ENCODE measurements at regions not wholly inside any gene's neighbourhood (a gene's known extent, or its start where the extent isn't known, plus 50 kb on each side); places are given as distances from the start of the nearest gene placed in this dataset.

GRCh38 chr4:173684223-173684622 lies 154.2 kb upstream of the HAND2 start:
- Histone ChIP-seq H3K4me1 (ENCODE audit: control insufficient read depth, low read depth, low read length) (no peaks in the 10 kb centered on the region), H3K56ac (ENCODE audit: low read length) (no peak overlapping the region), H3K27ac (ENCODE audit: low read depth, low read length) (no peak overlapping the region), H3K27me3 (ENCODE audit: insufficient read depth, low read length, poor library complexity) (no peaks in the 10 kb centered on the region), H3K79me1 (ENCODE audit: low read length) (no peaks in the 10 kb centered on the region), H3K79me2 (ENCODE audit: control insufficient read depth, insufficient read depth, low read length) (no peaks in the 10 kb centered on the region), H3K4ac (ENCODE audit: low read depth, low read length) (no peak overlapping the region), H2BK120ac (ENCODE audit: low read depth, low read length) (no peak overlapping the region), H3K36me3 (ENCODE audit: control insufficient read depth, insufficient read depth, low read length) (no peaks in the 10 kb centered on the region), H3K4me3 (ENCODE audit: low read length) (no peak overlapping the region), H2AK5ac (ENCODE audit: low read length) (no peak overlapping the region), H2BK15ac (replicated peaks; ENCODE audit: low read depth) (no peak overlapping the region), H3K9ac (ENCODE audit: low read length) (no peak overlapping the region), H4K8ac (ENCODE audit: low read depth, low read length) (no peak overlapping the region), H4K5ac (ENCODE audit: low read length) (no peak overlapping the region), H3K23ac (ENCODE audit: low read length) (no peak overlapping the region), H3K4me2 (ENCODE audit: low read length) (no peak overlapping the region), H2BK5ac (ENCODE audit: low read length) (no peak overlapping the region), H3K18ac (ENCODE audit: low read length) (no peak overlapping the region)
- 100% methylated on average over 1 of the region's 3 CpGs for WGBS (ENCODE audit: extremely low coverage, insufficient coverage, low lambda C conversion rate)
- DNase-seq: no peak

GRCh38 chr4:173682609-173683008 lies 152.6 kb upstream of the HAND2 start:
- Histone ChIP-seq H3K9ac (ENCODE audit: low read length) (no peak overlapping the region), H3K4me1 (ENCODE audit: control insufficient read depth, low read depth, low read length) (no peaks in the 10 kb centered on the region), H2AK5ac (ENCODE audit: low read length) (no peak overlapping the region), H3K4me2 (ENCODE audit: low read length) (no peak overlapping the region), H4K5ac (ENCODE audit: low read length) (no peak overlapping the region), H3K4ac (ENCODE audit: low read depth, low read length) (no peak overlapping the region), H2BK5ac (ENCODE audit: low read length) (no peak overlapping the region), H3K27me3 (ENCODE audit: insufficient read depth, low read length, poor library complexity) (no peaks in the 10 kb centered on the region), H3K18ac (ENCODE audit: low read length) (no peak overlapping the region), H4K8ac (ENCODE audit: low read depth, low read length) (no peak overlapping the region), H3K36me3 (ENCODE audit: control insufficient read depth, insufficient read depth, low read length) (no peaks in the 10 kb centered on the region), H3K79me2 (ENCODE audit: control insufficient read depth, insufficient read depth, low read length) (no peaks in the 10 kb centered on the region), H2BK15ac (replicated peaks; ENCODE audit: low read depth) (no peak overlapping the region), H3K27ac (ENCODE audit: low read depth, low read length) (no peak overlapping the region), H3K56ac (ENCODE audit: low read length) (no peak overlapping the region), H3K4me3 (ENCODE audit: low read length) (no peak overlapping the region), H2BK120ac (ENCODE audit: low read depth, low read length) (no peak overlapping the region), H3K79me1 (ENCODE audit: low read length) (no peaks in the 10 kb centered on the region), H3K23ac (ENCODE audit: low read length) (no peak overlapping the region)
- no CpG with 5 or more reads among the region's 2 CpGs for WGBS (ENCODE audit: extremely low coverage, insufficient coverage, low lambda C conversion rate)
- no peak for DNase-seq

GRCh38 chr4:173680278-173680677 lies 150.2 kb upstream of the HAND2 start:
- no peak overlapping the region for H2BK5ac ChIP-seq (ENCODE audit: low read length)
- H3K18ac ChIP-seq (ENCODE audit: low read length): no peak overlapping the region
- H3K4me2 ChIP-seq (ENCODE audit: low read length): no peak overlapping the region
- no peak overlapping the region for H4K8ac ChIP-seq (ENCODE audit: low read depth, low read length)
- no peak overlapping the region for H2BK120ac ChIP-seq (ENCODE audit: low read depth, low read length)
- no peak overlapping the region for H3K23ac ChIP-seq (ENCODE audit: low read length)
- H3K79me2 ChIP-seq (ENCODE audit: control insufficient read depth, insufficient read depth, low read length): no peaks in the 10 kb centered on the region
- no peak overlapping the region for H3K56ac ChIP-seq (ENCODE audit: low read length)
- DNase-seq: no peak
- H3K79me1 ChIP-seq (ENCODE audit: low read length): no peaks in the 10 kb centered on the region
- no peak overlapping the region for H2AK5ac ChIP-seq (ENCODE audit: low read length)
- H3K27ac ChIP-seq (ENCODE audit: low read depth, low read length): no peak overlapping the region
- no peak overlapping the region for H3K9ac ChIP-seq (ENCODE audit: low read length)
- no CpG with 5 or more reads among the region's 7 CpGs for WGBS (ENCODE audit: extremely low coverage, insufficient coverage, low lambda C conversion rate)
- H3K4ac ChIP-seq (ENCODE audit: low read depth, low read length): no peak overlapping the region
- no peak overlapping the region for H2BK15ac ChIP-seq (replicated peaks; ENCODE audit: low read depth)
- no peak overlapping the region for H4K5ac ChIP-seq (ENCODE audit: low read length)
- no peak overlapping the region for H3K4me3 ChIP-seq (ENCODE audit: low read length)
- H3K4me1 ChIP-seq (ENCODE audit: control insufficient read depth, low read depth, low read length): no peaks in the 10 kb centered on the region
- H3K27me3 ChIP-seq (ENCODE audit: insufficient read depth, low read length, poor library complexity): no peaks in the 10 kb centered on the region
- no peaks in the 10 kb centered on the region for H3K36me3 ChIP-seq (ENCODE audit: control insufficient read depth, insufficient read depth, low read length)

- H3K36me3 ChIP-seq (ENCODE audit: control insufficient read depth, insufficient read depth, low read length): no peaks in the 10 kb centered on the region
- no CpG with 5 or more reads among the region's 3 CpGs for WGBS (ENCODE audit: extremely low coverage, insufficient coverage, low lambda C conversion rate)
- no peak overlapping the region for H3K4ac ChIP-seq (ENCODE audit: low read depth, low read length)
- no peak overlapping the region for H2BK120ac ChIP-seq (ENCODE audit: low read depth, low read length)
- no peak overlapping the region for H3K56ac ChIP-seq (ENCODE audit: low read length)
- H4K5ac ChIP-seq (ENCODE audit: low read length): no peak overlapping the region
- H3K4me1 ChIP-seq (ENCODE audit: control insufficient read depth, low read depth, low read length): no peaks in the 10 kb centered on the region
- H3K4me3 ChIP-seq (ENCODE audit: low read length): no peak overlapping the region
- no peak overlapping the region for H2AK5ac ChIP-seq (ENCODE audit: low read length)
- H3K23ac ChIP-seq (ENCODE audit: low read length): no peak overlapping the region
- no peak overlapping the region for H4K8ac ChIP-seq (ENCODE audit: low read depth, low read length)
- H2BK5ac ChIP-seq (ENCODE audit: low read length): no peak overlapping the region
- no peaks in the 10 kb centered on the region for H3K27me3 ChIP-seq (ENCODE audit: insufficient read depth, low read length, poor library complexity)
- H3K79me2 ChIP-seq (ENCODE audit: control insufficient read depth, insufficient read depth, low read length): no peaks in the 10 kb centered on the region
- no peak overlapping the region for H3K4me2 ChIP-seq (ENCODE audit: low read length)
- DNase-seq: no peak
- H3K9ac ChIP-seq (ENCODE audit: low read length): no peak overlapping the region
- no peaks in the 10 kb centered on the region for H3K79me1 ChIP-seq (ENCODE audit: low read length)
- no peak overlapping the region for H2BK15ac ChIP-seq (replicated peaks; ENCODE audit: low read depth)
- H3K27ac ChIP-seq (ENCODE audit: low read depth, low read length): no peak overlapping the region
- H3K18ac ChIP-seq (ENCODE audit: low read length): no peak overlapping the region
Measured at GRCh38 chr4:173675446-173675845, 145.4 kb upstream of the HAND2 start.

GRCh38 chr4:173669460-173670179 lies 139.6 kb upstream of the HAND2 start:
- H3K9ac ChIP-seq (ENCODE audit: low read length): no peak overlapping the region
- no peak overlapping the region for H2AK5ac ChIP-seq (ENCODE audit: low read length)
- DNase-seq: no peak
- no peaks in the 10 kb centered on the region for H3K36me3 ChIP-seq (ENCODE audit: control insufficient read depth, insufficient read depth, low read length)
- H3K4ac ChIP-seq (ENCODE audit: low read depth, low read length): no peak overlapping the region
- H3K27ac ChIP-seq (ENCODE audit: low read depth, low read length): no peak overlapping the region
- H3K56ac ChIP-seq (ENCODE audit: low read length): no peak overlapping the region
- H3K18ac ChIP-seq (ENCODE audit: low read length): no peak overlapping the region
- H4K5ac ChIP-seq (ENCODE audit: low read length): no peak overlapping the region
- no peaks in the 10 kb centered on the region for H3K27me3 ChIP-seq (ENCODE audit: insufficient read depth, low read length, poor library complexity)
- H3K4me3 ChIP-seq (ENCODE audit: low read length): no peak overlapping the region
- H2BK120ac ChIP-seq (ENCODE audit: low read depth, low read length): no peak overlapping the region
- no peaks in the 10 kb centered on the region for H3K4me1 ChIP-seq (ENCODE audit: control insufficient read depth, low read depth, low read length)
- H3K23ac ChIP-seq (ENCODE audit: low read length): no peak overlapping the region
- no CpG with 5 or more reads among the region's 4 CpGs for WGBS (ENCODE audit: extremely low coverage, insufficient coverage, low lambda C conversion rate)
- H2BK5ac ChIP-seq (ENCODE audit: low read length): no peak overlapping the region
- H3K4me2 ChIP-seq (ENCODE audit: low read length): no peak overlapping the region
- no peak overlapping the region for H4K8ac ChIP-seq (ENCODE audit: low read depth, low read length)
- H3K79me1 ChIP-seq (ENCODE audit: low read length): no peaks in the 10 kb centered on the region
- no peak overlapping the region for H2BK15ac ChIP-seq (replicated peaks; ENCODE audit: low read depth)
- H3K79me2 ChIP-seq (ENCODE audit: control insufficient read depth, insufficient read depth, low read length): no peaks in the 10 kb centered on the region

- Histone ChIP-seq H3K4ac (ENCODE audit: low read depth, low read length) (no peak overlapping the region), H3K27ac (ENCODE audit: low read depth, low read length) (no peak overlapping the region), H2AK5ac (ENCODE audit: low read length) (no peak overlapping the region)
Measured at GRCh38 chr4:173661001-173661400, 131.0 kb upstream of the HAND2 start.

More at GRCh38 chr4:173661001-173661400, 131.0 kb upstream of the HAND2 start:
- H3K27me3 ChIP-seq (ENCODE audit: insufficient read depth, low read length, poor library complexity): no peaks in the 10 kb centered on the region
- no peak overlapping the region for H3K23ac ChIP-seq (ENCODE audit: low read length)
- no peak overlapping the region for H2BK5ac ChIP-seq (ENCODE audit: low read length)
- H3K56ac ChIP-seq (ENCODE audit: low read length): no peak overlapping the region
- no peak overlapping the region for H3K9ac ChIP-seq (ENCODE audit: low read length)
- H3K18ac ChIP-seq (ENCODE audit: low read length): no peak overlapping the region
- H3K79me1 ChIP-seq (ENCODE audit: low read length): no peaks in the 10 kb centered on the region
- no peak overlapping the region for H3K4me3 ChIP-seq (ENCODE audit: low read length)
- H4K8ac ChIP-seq (ENCODE audit: low read depth, low read length): no peak overlapping the region
- H3K4me2 ChIP-seq (ENCODE audit: low read length): no peak overlapping the region
- no peak overlapping the region for H2BK15ac ChIP-seq (replicated peaks; ENCODE audit: low read depth)
- H4K5ac ChIP-seq (ENCODE audit: low read length): no peak overlapping the region
- no peaks in the 10 kb centered on the region for H3K4me1 ChIP-seq (ENCODE audit: control insufficient read depth, low read depth, low read length)
- H2BK120ac ChIP-seq (ENCODE audit: low read depth, low read length): no peak overlapping the region
- no peaks in the 10 kb centered on the region for H3K79me2 ChIP-seq (ENCODE audit: control insufficient read depth, insufficient read depth, low read length)
- H3K36me3 ChIP-seq (ENCODE audit: control insufficient read depth, insufficient read depth, low read length): no peaks in the 10 kb centered on the region
- no peak for DNase-seq
